GM12878 (cell line): ENCODE measurements at regions not wholly inside any gene's neighbourhood (a gene's known extent, or its start where the extent isn't known, plus 50 kb on each side); places are given as distances from the start of the nearest gene placed in this dataset.

Experiments used
- ATAC-seq: fragments of 200-7000 bp; cut with Tn5 transposase; 3 replicates; pipeline ENCODE4 v1.9.1; 2020; ENCODE audit warnings: mild to moderate bottlenecking, moderate library complexity
- BruUV-seq: library from RNA; stranded (reverse); fragments of 400-500 nt; replicated peaks from 2 replicates; lab custom pipeline; 2021; lab: Mats Ljungman, UMichigan
- CTCF ChIA-PET: fragments of 300-600 bp; sonication (Branson Sonifier 250); formaldehyde crosslinking; extraction: SDS; loops from one replicate; lab custom pipeline; 2021; ENCODE audit warnings: inconsistent platforms; lab: Yijun Ruan, JAX
- POLR2A ChIA-PET: fragments of 350-600 bp; formaldehyde crosslinking; extraction: SDS; loops from one replicate; lab custom pipeline; 2021; ENCODE audit warnings: inconsistent platforms; lab: Charles Lee
- RAD21 ChIA-PET: fragments of 300-600 bp; sonication (Branson Sonifier 250); formaldehyde crosslinking; loops from one replicate; lab custom pipeline; 2023; ENCODE audit warnings: antibody characterized with exemption; ENCODE audit not compliant: unreplicated experiment; lab: Charles Lee
- SMC1A ChIA-PET: fragments of 300-600 bp; sonication (Branson Sonifier 250); formaldehyde crosslinking; loops from one replicate; lab custom pipeline; 2023; ENCODE audit not compliant: unreplicated experiment, uncharacterized antibody; lab: Charles Lee
- DNase-seq: peaks from one replicate; pipeline ENCODE4 v3.0.0-alpha.2; 2011; ENCODE audit warnings: low read depth, low spot score
- FAIRE-seq: peaks from 3 replicates; lab custom pipeline; 2011; peaks lifted over from hg19 to GRCh38; lab: Jason Lieb, UNC
- H2AFZ ChIP-seq: 2 replicates; pipeline ENCODE4 v1.6.0; 2011; ENCODE audit warnings: low read depth, low read length, control low read depth; ENCODE audit not compliant: control insufficient read depth
- H3K27ac ChIP-seq: 2 replicates; pipeline ENCODE4 v1.5.1; 2011; ENCODE audit warnings: control low read depth; ENCODE audit not compliant: control insufficient read depth, insufficient read depth
- H3K27me3 ChIP-seq, 2 experiments: replicated peaks in 1 of 2; 2 replicates each; pipeline versions ENCODE4 v1.6.0 to v1.6.1; 2011; ENCODE audit warnings: low read length in 1 of 2; ENCODE audit not compliant: control insufficient read depth in 2 of 2, insufficient read depth in 2 of 2
- H3K36me3 ChIP-seq, 2 experiments: 2 replicates each; pipeline ENCODE4 v1.5.1; 2011; ENCODE audit warnings: low read length in 1 of 2; ENCODE audit not compliant: control insufficient read depth in 2 of 2, insufficient read depth in 2 of 2
- H3K4me1 ChIP-seq: 2 replicates; pipeline ENCODE4 v1.6.1; 2011; ENCODE audit warnings: mild to moderate bottlenecking, low read length, moderate library complexity, mixed read lengths; ENCODE audit not compliant: control insufficient read depth, insufficient read depth
- H3K4me2 ChIP-seq: 2 replicates; pipeline ENCODE4 v1.6.0; 2011; ENCODE audit warnings: control low read depth; ENCODE audit not compliant: control insufficient read depth, insufficient read depth
- H3K4me3 ChIP-seq: fragments of 200-600 bp; sonication (generic); 2 replicates; pipeline ENCODE4 v1.5.1; 2016
- H3K79me2 ChIP-seq: 2 replicates; pipeline ENCODE4 v1.6.0; 2011; ENCODE audit warnings: low read length; ENCODE audit not compliant: control insufficient read depth, insufficient read depth
- H3K9ac ChIP-seq: 2 replicates; pipeline ENCODE4 v1.8.0; 2011; ENCODE audit warnings: low read length, control low read depth, mixed read lengths; ENCODE audit not compliant: control insufficient read depth, insufficient read depth
- H3K9me3 ChIP-seq: replicated peaks from 3 replicates; pipeline ENCODE4 v1.5.1; 2011; ENCODE audit warnings: mild to moderate bottlenecking, low read length; ENCODE audit not compliant: control insufficient read depth, insufficient read depth
- H4K20me1 ChIP-seq: 2 replicates; pipeline ENCODE4 v1.6.0; 2011; ENCODE audit not compliant: control insufficient read depth, insufficient read depth
- ASH2L ChIP-seq: fragments of 300-600, 200-600 bp; sonication (generic); IDR thresholded peaks from 2 replicates; pipeline ENCODE4 v1.6.1; 2017; ENCODE audit warnings: low read depth, mild to moderate bottlenecking, borderline replicate concordance
- NFXL1 ChIP-seq: fragments of 450-650 bp; IDR thresholded peaks from 2 replicates; pipeline ENCODE4 v1.6.1; 2017; ENCODE audit warnings: antibody characterized with exemption, mild to moderate bottlenecking, borderline replicate concordance
- NR2C1 ChIP-seq: fragments of 450-650 bp; IDR thresholded peaks from 2 replicates; pipeline ENCODE4 v1.6.1; 2017; ENCODE audit warnings: antibody characterized with exemption, mild to moderate bottlenecking, moderate library complexity
- POU2F2 ChIP-seq: IDR thresholded peaks from 3 replicates; pipeline ENCODE4 v1.6.1; 2011; ENCODE audit warnings: low read depth, mild to moderate bottlenecking, low read length, borderline replicate concordance
- WGBS: methylation state at CpG from one replicate; pipeline ENCODE4 v1.1.6; 2016; ENCODE audit warnings: low lambda C conversion rate; ENCODE audit not compliant: insufficient replicate concordance, insufficient coverage; ENCODE audit errors: missing lambda C conversion rate; 5-methylcytosine and 5-hydroxymethylcytosine counted together
- in situ Hi-C: fragments of 300-500 bp; cut with MboI; formaldehyde crosslinking; loops from 9 replicates; pipeline ENCODE4 v1.14.3; 2018; ENCODE audit warnings: mixed read lengths
- intact Hi-C: fragments of 100-400 bp; cut with micrococcal nuclease; formaldehyde crosslinking; loops from one replicate; pipeline ENCODE4 v1.14.2; 2022; ENCODE audit not compliant: unreplicated experiment
- TF ChIP-seq, protein P1 (sequence below): IDR thresholded peaks from 2 replicates; pipeline ENCODE4 v1.6.1; 2012; ENCODE audit warnings: low read length, inconsistent platforms

DNA sequence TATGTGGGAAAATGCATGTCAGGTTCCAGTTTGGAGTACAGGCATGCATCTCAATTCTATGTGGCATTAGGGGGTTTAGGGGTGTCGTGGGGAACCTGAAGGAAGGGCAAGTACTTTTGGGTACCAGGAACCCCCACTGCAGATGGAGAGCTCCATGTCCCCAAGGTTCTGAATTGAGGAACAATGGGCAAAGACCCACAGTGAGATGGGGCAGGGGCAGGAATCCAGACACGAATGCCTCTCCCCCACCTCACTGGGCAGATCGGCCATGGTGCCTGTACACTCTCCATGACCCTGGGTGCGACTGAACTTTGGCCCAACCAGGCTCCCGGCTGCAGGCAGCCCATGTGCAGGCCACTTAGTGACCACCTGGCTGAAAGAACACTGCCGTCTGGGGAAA lies 209.3 kb downstream of the HAUS1 start:
- Histone ChIP-seq H3K4me3 (no peak overlapping the region), H3K4me2 (no peak overlapping the region), H3K27me3 (no peaks in the 10 kb centered on the region; a peak in 2 of 4 replicates), H2AFZ (no peak overlapping the region), H3K79me2 (no peaks in the 10 kb centered on the region), H3K9me3 (no peaks in the 10 kb centered on the region), H3K4me1 (peaks cover 3% of the 10 kb centered on the region; the same call in 1 of the 2 replicates), H3K27ac (no peak overlapping the region), H3K36me3 (no peaks in the 10 kb centered on the region), H4K20me1 (no peaks in the 10 kb centered on the region), H3K9ac (no peak overlapping the region)
- ChIA-PET POLR2A (no interaction called here), SMC1A (no interaction called here), RAD21 (no interaction called here), CTCF (no interaction called here)
- DNase-seq (no peak), ATAC-seq (no peak), FAIRE-seq (no peak)
- WGBS, result 25% methylated on average over 6 of the region's 6 CpGs
- TF ChIP-seq NR2C1, result no peak
- no TSS peak for BruUV-seq
- intact Hi-C loops, result no loop called here
- in situ Hi-C loops, result no loop called here

DNA sequence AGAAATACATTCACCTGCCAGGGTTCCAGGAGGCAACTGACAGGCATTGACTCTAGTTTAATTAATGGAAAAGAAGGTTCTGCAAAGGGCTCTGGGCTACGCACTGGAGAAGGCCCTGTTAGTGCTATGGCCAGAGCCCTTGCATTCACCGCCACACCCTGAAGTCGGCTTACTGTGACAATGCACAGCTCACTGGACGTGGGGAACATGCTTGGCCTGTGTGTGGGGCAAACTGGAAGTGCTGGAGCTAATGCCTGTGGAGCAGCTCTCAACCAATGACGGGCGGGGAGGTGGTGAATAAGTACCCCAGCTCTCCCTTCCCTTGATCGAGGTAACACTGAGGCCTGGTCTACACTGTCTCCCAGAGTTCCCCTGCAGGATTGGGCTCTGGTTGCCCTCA lies 209.8 kb downstream of the HAUS1 start:
- ChIA-PET SMC1A (no interaction called here), POLR2A (no interaction called here), RAD21 (no interaction called here), CTCF (no interaction called here)
- no peaks in the 10 kb centered on the region; a peak in 2 of 4 replicates for H3K27me3 ChIP-seq
- H3K4me1 ChIP-seq, result peaks cover 3% of the 10 kb centered on the region; the same call in 1 of the 2 replicates
- WGBS, result 50% methylated on average over 7 of the region's 7 CpGs
- no peak overlapping the region for H3K9ac ChIP-seq
- BruUV-seq, result no TSS peak
- in situ Hi-C loops, result no loop called here
- no peak overlapping the region for H3K27ac ChIP-seq
- intact Hi-C loops, result no loop called here
- H3K4me2 ChIP-seq, result no peak overlapping the region
- no peaks in the 10 kb centered on the region for H3K79me2 ChIP-seq
- H3K4me3 ChIP-seq, result no peak overlapping the region
- no peak overlapping the region for H2AFZ ChIP-seq
- no peak for TF ChIP-seq ASH2L
- TF ChIP-seq, protein P1, sequence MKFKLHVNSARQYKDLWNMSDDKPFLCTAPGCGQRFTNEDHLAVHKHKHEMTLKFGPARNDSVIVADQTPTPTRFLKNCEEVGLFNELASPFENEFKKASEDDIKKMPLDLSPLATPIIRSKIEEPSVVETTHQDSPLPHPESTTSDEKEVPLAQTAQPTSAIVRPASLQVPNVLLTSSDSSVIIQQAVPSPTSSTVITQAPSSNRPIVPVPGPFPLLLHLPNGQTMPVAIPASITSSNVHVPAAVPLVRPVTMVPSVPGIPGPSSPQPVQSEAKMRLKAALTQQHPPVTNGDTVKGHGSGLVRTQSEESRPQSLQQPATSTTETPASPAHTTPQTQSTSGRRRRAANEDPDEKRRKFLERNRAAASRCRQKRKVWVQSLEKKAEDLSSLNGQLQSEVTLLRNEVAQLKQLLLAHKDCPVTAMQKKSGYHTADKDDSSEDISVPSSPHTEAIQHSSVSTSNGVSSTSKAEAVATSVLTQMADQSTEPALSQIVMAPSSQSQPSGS, result no peak
- TF ChIP-seq NFXL1, result no peak
- TF ChIP-seq POU2F2, result no peak
- no peaks in the 10 kb centered on the region for H3K9me3 ChIP-seq
- FAIRE-seq (no peak), ATAC-seq (no peak), DNase-seq (no peak)
- no peaks in the 10 kb centered on the region for H4K20me1 ChIP-seq
- no peaks in the 10 kb centered on the region for H3K36me3 ChIP-seq
